K562 (cell line): ENCODE measurements at regions not wholly inside any gene's neighbourhood (a gene's known extent, or its start where the extent isn't known, plus 50 kb on each side); places are given as distances from the start of the nearest gene placed in this dataset.

ENCODE experiments used
- MBD2 ChIP-seq: sonication (generic); IDR thresholded peaks from 2 replicates; pipeline ENCODE4 v1.6.1; 2016; ENCODE audit warnings: low read depth, borderline replicate concordance
- NR2F6 ChIP-seq: fragments of 450-650 bp; formaldehyde crosslinking; IDR thresholded peaks from 2 replicates; pipeline ENCODE4 v1.4.0; 2020; ENCODE audit warnings: mild to moderate bottlenecking
- PML ChIP-seq: IDR thresholded peaks from 2 replicates; pipeline ENCODE4 v1.6.1; 2012; ENCODE audit warnings: low read length, inconsistent platforms
- ZC3H11A ChIP-seq: IDR thresholded peaks from 2 replicates; pipeline ENCODE4 v1.6.1; 2012; ENCODE audit warnings: low read depth, low read length, improper control_type of control experiment
- ZNF384 ChIP-seq: IDR thresholded peaks from 2 replicates; pipeline ENCODE4 v1.6.1; 2012; ENCODE audit warnings: low read depth, low read length, improper control_type of control experiment
- TF ChIP-seq, protein P1 (sequence below), 2 experiments: fragments of 450-650 bp; formaldehyde crosslinking in 1 of 2; IDR thresholded peaks; 2 replicates each; pipeline versions ENCODE4 v1.4.0 to v1.6.1; 2014 to 2020; ENCODE audit warnings: mild to moderate bottlenecking in 2 of 2, borderline replicate concordance in 1 of 2, low read depth in 1 of 2

DNA sequence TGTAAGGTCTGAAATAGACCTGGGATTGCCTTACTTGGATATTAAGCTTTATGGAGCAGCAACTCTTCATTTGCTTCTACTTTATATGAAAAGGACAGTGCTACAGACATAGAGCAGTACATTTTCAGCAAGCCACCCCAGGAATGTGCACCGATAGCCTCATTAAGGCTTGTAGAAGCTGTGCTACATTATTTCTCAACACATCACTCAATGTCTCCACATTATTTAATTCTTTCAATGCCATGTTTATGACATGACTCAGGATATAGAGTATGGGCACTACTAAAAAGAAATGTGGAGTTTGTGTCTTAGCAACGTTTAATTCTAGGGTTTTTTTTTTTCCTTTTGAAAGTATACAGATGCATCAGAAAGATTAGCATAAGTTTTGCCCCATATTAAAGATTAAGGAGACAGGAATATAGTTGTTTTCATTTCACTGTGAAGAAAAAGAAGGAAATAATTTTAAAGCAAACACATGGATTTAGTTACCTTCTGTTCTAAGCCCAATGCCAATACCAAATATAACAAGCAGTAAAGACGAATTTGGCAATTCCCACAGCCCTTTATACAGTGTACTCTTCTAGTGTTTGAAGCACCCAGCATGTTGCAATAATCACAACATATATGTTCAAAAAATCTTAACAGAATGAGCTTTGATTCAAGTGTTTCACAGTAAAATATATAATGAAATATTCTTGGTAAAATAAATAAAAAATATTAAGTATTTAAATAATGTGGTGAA is 2140.1 kb upstream of the AGA start:
- TF ChIP-seq PML (no peak), MBD2 (no peak), ZC3H11A (no peak), NR2F6 (CRISPR knock-in tag) (no peak), ZNF384 (no peak)
- TF ChIP-seq, protein P1, sequence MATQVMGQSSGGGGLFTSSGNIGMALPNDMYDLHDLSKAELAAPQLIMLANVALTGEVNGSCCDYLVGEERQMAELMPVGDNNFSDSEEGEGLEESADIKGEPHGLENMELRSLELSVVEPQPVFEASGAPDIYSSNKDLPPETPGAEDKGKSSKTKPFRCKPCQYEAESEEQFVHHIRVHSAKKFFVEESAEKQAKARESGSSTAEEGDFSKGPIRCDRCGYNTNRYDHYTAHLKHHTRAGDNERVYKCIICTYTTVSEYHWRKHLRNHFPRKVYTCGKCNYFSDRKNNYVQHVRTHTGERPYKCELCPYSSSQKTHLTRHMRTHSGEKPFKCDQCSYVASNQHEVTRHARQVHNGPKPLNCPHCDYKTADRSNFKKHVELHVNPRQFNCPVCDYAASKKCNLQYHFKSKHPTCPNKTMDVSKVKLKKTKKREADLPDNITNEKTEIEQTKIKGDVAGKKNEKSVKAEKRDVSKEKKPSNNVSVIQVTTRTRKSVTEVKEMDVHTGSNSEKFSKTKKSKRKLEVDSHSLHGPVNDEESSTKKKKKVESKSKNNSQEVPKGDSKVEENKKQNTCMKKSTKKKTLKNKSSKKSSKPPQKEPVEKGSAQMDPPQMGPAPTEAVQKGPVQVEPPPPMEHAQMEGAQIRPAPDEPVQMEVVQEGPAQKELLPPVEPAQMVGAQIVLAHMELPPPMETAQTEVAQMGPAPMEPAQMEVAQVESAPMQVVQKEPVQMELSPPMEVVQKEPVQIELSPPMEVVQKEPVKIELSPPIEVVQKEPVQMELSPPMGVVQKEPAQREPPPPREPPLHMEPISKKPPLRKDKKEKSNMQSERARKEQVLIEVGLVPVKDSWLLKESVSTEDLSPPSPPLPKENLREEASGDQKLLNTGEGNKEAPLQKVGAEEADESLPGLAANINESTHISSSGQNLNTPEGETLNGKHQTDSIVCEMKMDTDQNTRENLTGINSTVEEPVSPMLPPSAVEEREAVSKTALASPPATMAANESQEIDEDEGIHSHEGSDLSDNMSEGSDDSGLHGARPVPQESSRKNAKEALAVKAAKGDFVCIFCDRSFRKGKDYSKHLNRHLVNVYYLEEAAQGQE (IDR thresholded peaks at IDR 0.05; ENCODE audit: borderline replicate concordance) = no peak
- TF ChIP-seq, protein P1 (CRISPR knock-in tag; IDR thresholded peaks at IDR 0.05; ENCODE audit: low read depth) = no peak
